ENCODE measurements at regions not wholly inside any gene's neighbourhood (a gene's known extent, or its start where the extent isn't known, plus 50 kb on each side); places are given as distances from the start of the nearest gene placed in this dataset.

- Mint-ChIP-seq H3K27ac (no peak overlapping the region), H3K4me1 (no peaks in the 10 kb centered on the region), H3K36me3 (no peaks in the 10 kb centered on the region), H3K4me3 (no peak overlapping the region), H3K9me3 (peaks cover 0 to 1% of the 10 kb centered on the region in 2 donors), H3K27me3 (no peaks in the 10 kb centered on the region)
- DNase-seq (no peak), ATAC-seq (replicated peaks) (no peak)
Measured at GRCh38 chr18:29547626-29548025, 1370.7 kb upstream of the CDH2 start.

DNA sequence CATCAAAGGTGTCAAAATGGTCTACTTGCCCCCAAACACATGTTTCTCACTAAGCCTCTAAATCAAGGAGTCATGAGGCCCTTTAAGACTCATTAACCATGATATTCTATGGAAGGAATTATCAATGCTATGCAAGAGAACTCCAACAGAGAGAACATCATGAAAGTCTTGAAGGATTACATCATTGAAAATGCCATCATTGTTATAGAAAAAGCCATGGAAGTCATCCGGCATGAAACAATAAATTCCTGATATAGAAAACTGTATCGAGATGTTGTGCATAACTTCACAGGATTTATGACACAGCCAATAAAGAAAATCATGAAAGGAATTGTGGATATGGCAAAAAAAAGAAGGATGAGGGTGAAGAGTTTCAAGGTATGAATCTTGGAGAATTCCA is 1363.6 kb upstream of the CDH2 start:
- no peaks in the 10 kb centered on the region for H3K4me1 Mint-ChIP-seq
- H3K9me3 Mint-ChIP-seq, result peaks cover 1 to 4% of the 10 kb centered on the region in 2 donors
- H3K27me3 Mint-ChIP-seq, result no peaks in the 10 kb centered on the region
- no peak overlapping the region for H3K4me3 Mint-ChIP-seq
- no peaks in the 10 kb centered on the region for H3K36me3 Mint-ChIP-seq
- ATAC-seq (replicated peaks) (no peak), DNase-seq (no peak)
- no peak overlapping the region for H3K27ac Mint-ChIP-seq

DNA sequence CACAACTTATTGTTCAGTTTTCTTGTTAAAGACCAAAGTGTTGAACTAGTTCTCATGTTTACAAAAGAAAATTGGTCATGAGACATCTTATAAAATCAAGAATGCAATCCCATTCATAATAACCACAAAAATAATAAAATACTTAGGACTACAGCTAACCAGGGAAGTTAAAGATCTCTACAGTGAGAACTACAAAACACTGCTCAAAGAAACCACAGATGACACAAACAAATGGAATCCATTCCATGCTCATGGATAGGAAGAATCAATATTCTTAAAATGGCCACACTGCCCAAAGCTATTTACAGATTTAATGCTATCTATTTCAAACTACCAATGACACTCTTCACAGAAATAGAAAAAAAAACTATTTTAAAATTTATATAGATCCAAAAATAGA is 1354.8 kb upstream of the CDH2 start:
- peaks cover 4 to 5% of the 10 kb centered on the region in 2 donors for H3K9me3 Mint-ChIP-seq
- H3K4me1 Mint-ChIP-seq, result no peaks in the 10 kb centered on the region
- ATAC-seq (replicated peaks) (no peak), DNase-seq (no peak)
- H3K36me3 Mint-ChIP-seq, result no peaks in the 10 kb centered on the region
- H3K4me3 Mint-ChIP-seq, result no peak overlapping the region
- no peaks in the 10 kb centered on the region for H3K27me3 Mint-ChIP-seq
- H3K27ac Mint-ChIP-seq, result no peak overlapping the region

GRCh38 chr18:29523371-29523770 is 1346.4 kb upstream of the CDH2 start:
- Mint-ChIP-seq H3K36me3 (no peaks in the 10 kb centered on the region), H3K27me3 (no peaks in the 10 kb centered on the region), H3K4me1 (no peaks in the 10 kb centered on the region), H3K4me3 (no peak overlapping the region), H3K9me3 (peaks cover 3 to 4% of the 10 kb centered on the region in 2 donors), H3K27ac (no peak overlapping the region)
- no peak for ATAC-seq (replicated peaks)
- no peak for DNase-seq

DNA sequence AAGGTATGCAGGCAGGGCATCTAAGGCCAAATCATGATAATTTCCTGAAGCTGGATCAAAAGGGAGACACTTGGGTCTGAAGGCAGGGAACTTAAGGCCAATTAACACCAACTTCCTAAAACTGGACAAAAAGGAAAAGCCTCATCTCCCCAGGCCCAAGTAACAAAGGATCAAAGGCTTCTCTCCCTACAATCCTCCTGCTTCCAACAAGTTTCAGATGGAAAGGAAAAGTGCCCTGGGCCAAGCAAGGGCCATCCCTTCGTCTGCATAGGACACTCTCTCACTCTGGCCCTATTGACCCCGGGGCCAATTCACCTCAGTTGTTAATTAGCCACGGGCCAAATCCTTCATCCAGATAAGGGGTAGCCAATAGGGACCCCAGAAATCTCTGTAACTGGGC is 1335.8 kb upstream of the CDH2 start:
- H3K9me3 Mint-ChIP-seq, result peaks cover 0 to 4% of the 10 kb centered on the region in 2 donors
- no peaks in the 10 kb centered on the region for H3K27me3 Mint-ChIP-seq
- H3K4me1 Mint-ChIP-seq, result no peaks in the 10 kb centered on the region
- H3K4me3 Mint-ChIP-seq, result no peak overlapping the region
- DNase-seq (no peak), ATAC-seq (replicated peaks) (no peak)
- H3K36me3 Mint-ChIP-seq, result no peaks in the 10 kb centered on the region
- H3K27ac Mint-ChIP-seq, result no peak overlapping the region

DNA sequence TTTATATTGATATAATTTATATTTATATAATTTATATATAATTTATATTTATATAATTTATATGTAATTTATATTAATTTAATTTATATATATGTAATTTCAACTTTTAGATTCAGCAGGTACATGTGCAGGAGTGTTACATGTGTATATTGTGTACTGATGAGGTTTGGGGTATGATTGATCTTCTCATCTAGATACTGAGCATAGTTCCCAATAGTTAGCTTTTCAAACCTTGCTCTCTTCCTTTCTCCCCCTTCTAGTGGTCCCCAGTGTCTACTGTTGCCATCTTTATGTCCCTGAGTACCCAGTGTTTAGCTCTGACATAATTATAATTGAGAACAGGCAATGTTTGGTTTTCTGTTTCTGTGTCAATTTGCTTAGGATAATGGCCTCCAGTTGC is 1335.3 kb upstream of the CDH2 start:
- Mint-ChIP-seq H3K36me3 (no peaks in the 10 kb centered on the region), H3K4me3 (no peak overlapping the region), H3K4me1 (no peaks in the 10 kb centered on the region), H3K9me3 (peaks cover 0 to 4% of the 10 kb centered on the region in 2 donors), H3K27me3 (no peaks in the 10 kb centered on the region), H3K27ac (no peak overlapping the region)
- DNase-seq (no peak), ATAC-seq (replicated peaks) (no peak)

DNA sequence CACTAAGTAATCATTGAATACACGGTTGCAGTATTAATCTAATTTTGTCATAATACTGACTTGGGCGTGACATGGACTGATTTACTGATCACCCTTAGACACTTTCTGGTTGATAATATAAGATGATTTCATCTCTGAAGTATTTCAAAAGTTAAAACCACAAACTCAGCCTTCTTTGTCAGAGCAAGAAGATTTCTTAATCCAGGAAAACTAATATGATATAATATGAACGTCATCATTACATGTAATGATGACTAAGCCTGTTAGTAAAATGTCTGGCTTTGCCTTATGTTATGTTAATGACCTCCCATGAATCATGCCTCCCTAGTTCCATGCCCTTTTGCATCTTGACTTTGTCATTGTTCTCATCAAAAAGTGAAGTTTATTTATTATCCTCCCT is 1325.0 kb upstream of the CDH2 start:
- peaks cover 1 to 6% of the 10 kb centered on the region in 2 donors for H3K9me3 Mint-ChIP-seq
- no peak for DNase-seq
- no peak overlapping the region for H3K4me3 Mint-ChIP-seq
- H3K27ac Mint-ChIP-seq, result no peak overlapping the region
- H3K4me1 Mint-ChIP-seq, result no peaks in the 10 kb centered on the region
- H3K36me3 Mint-ChIP-seq, result no peaks in the 10 kb centered on the region
- no peaks in the 10 kb centered on the region for H3K27me3 Mint-ChIP-seq
- ATAC-seq (replicated peaks), result no peak

DNA sequence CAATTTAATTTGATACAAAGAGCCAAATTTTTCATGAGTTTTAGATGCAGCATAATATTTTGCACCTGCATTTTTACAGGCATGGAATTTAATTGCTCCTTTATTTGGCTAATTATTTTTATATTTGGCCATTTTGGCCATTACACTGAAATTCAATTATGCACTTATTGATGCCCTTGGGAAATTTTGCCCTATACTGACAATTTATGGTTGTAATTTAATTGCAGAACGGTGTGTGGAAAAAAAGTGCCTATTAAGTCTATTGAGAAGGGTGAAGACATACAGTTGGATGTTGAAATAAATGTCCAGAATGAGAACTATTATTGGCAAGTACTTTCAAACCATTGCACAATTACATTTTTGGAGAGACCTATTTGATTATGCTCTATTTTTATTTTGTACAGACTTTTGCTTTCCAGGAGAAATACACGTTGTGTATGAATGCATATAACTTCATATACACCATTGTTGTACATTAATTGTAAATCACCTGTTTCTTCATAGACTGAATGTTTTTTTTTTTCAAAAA is 1319.3 kb upstream of the CDH2 start:
- ATAC-seq (replicated peaks) (no peak), DNase-seq (no peak)
- Mint-ChIP-seq H3K27ac (no peak overlapping the region), H3K4me1 (no peaks in the 10 kb centered on the region), H3K4me3 (no peak overlapping the region), H3K27me3 (no peaks in the 10 kb centered on the region), H3K9me3 (peaks cover 2 to 6% of the 10 kb centered on the region in 2 donors), H3K36me3 (no peaks in the 10 kb centered on the region)

- Mint-ChIP-seq H3K36me3 (no peaks in the 10 kb centered on the region), H3K4me1 (no peaks in the 10 kb centered on the region), H3K27me3 (no peaks in the 10 kb centered on the region), H3K9me3 (peaks cover 2 to 6% of the 10 kb centered on the region in 2 donors), H3K27ac (no peak overlapping the region), H3K4me3 (no peak overlapping the region)
- DNase-seq (no peak), ATAC-seq (replicated peaks) (no peak)
Measured at GRCh38 chr18:29494371-29494770, 1317.4 kb upstream of the CDH2 start.

- DNase-seq (no peak), ATAC-seq (replicated peaks) (no peak)
- Mint-ChIP-seq H3K27ac (no peak overlapping the region), H3K36me3 (no peaks in the 10 kb centered on the region), H3K9me3 (peaks cover 0 to 2% of the 10 kb centered on the region in 2 donors), H3K27me3 (no peaks in the 10 kb centered on the region), H3K4me3 (no peak overlapping the region), H3K4me1 (no peaks in the 10 kb centered on the region)
Measured at GRCh38 chr18:29491907-29492306, 1315.0 kb upstream of the CDH2 start.

DNA sequence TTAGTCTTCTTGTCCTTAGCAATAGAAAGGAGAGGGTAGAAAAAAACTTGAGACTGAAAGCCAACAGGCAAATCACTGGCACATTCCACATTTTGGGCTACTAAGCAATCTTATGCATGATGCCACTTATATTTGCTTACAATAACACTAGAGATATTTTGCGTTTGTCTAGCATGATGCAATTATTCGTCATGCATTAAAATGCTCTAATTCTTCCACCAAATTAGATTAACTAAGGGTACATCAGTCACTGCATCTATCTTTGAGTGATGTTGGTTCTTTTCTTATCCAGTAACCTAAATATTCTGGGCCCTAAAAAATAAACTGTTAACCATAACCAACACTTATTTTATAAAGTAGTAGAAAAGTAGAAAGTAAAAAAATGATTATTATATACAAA is 1311.7 kb upstream of the CDH2 start:
- Mint-ChIP-seq H3K4me3 (no peak overlapping the region), H3K36me3 (no peaks in the 10 kb centered on the region), H3K4me1 (no peaks in the 10 kb centered on the region), H3K27ac (no peak overlapping the region), H3K9me3 (peaks cover 0 to 2% of the 10 kb centered on the region in 2 donors), H3K27me3 (no peaks in the 10 kb centered on the region)
- ATAC-seq (replicated peaks) (no peak), DNase-seq (no peak)

- Mint-ChIP-seq H3K36me3 (no peaks in the 10 kb centered on the region), H3K27me3 (no peaks in the 10 kb centered on the region), H3K4me1 (no peaks in the 10 kb centered on the region), H3K9me3 (peaks cover 2 to 4% of the 10 kb centered on the region in 2 donors), H3K27ac (no peak overlapping the region), H3K4me3 (no peak overlapping the region)
- ATAC-seq (replicated peaks) (no peak), DNase-seq (no peak)
Measured at GRCh38 chr18:29465526-29465925, 1288.6 kb upstream of the CDH2 start.

DNA sequence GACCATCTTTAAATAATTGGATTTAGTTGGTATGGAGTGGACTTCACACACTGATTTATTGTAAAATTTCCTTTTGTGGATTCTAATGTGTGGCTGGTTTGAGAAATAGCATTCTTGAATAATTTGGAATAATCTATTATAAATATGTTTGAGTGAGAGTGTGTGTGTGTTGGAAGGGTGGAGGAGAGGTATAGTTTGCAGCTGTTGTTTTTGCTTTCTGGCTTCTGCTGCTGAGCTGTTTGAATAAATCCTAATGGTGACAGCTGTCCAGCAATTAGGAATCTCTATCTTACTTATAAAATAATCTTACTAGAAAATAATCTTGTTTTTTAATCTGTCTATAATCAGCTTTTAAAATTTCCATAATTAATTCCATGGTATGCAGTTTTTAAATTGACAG is 1283.0 kb upstream of the CDH2 start:
- Mint-ChIP-seq H3K4me1 (no peaks in the 10 kb centered on the region), H3K27ac (no peak overlapping the region), H3K4me3 (no peak overlapping the region), H3K36me3 (no peaks in the 10 kb centered on the region), H3K9me3 (no peaks in the 10 kb centered on the region), H3K27me3 (no peaks in the 10 kb centered on the region)
- no peak for DNase-seq
- no peak for ATAC-seq (replicated peaks)

GRCh38 chr18:29457316-29457889 is 1280.5 kb upstream of the CDH2 start:
- no peaks in the 10 kb centered on the region for H3K4me1 Mint-ChIP-seq
- no peak overlapping the region for H3K27ac Mint-ChIP-seq
- H3K4me3 Mint-ChIP-seq, result no peak overlapping the region
- no peak for ATAC-seq (replicated peaks)
- no peak for DNase-seq
- H3K27me3 Mint-ChIP-seq, result no peaks in the 10 kb centered on the region
- no peaks in the 10 kb centered on the region for H3K36me3 Mint-ChIP-seq
- H3K9me3 Mint-ChIP-seq, result no peaks in the 10 kb centered on the region

GRCh38 chr18:29449424-29449823 is 1272.5 kb upstream of the CDH2 start:
- DNase-seq (no peak), ATAC-seq (replicated peaks) (no peak)
- H3K27me3 Mint-ChIP-seq, result no peaks in the 10 kb centered on the region
- no peaks in the 10 kb centered on the region for H3K4me1 Mint-ChIP-seq
- no peak overlapping the region for H3K27ac Mint-ChIP-seq
- H3K4me3 Mint-ChIP-seq, result no peak overlapping the region
- H3K36me3 Mint-ChIP-seq, result no peaks in the 10 kb centered on the region
- no peaks in the 10 kb centered on the region for H3K9me3 Mint-ChIP-seq

GRCh38 chr18:29439398-29439797 is 1262.5 kb upstream of the CDH2 start:
- Mint-ChIP-seq H3K27me3 (no peaks in the 10 kb centered on the region), H3K4me1 (no peaks in the 10 kb centered on the region), H3K36me3 (no peaks in the 10 kb centered on the region), H3K4me3 (no peak overlapping the region), H3K27ac (no peak overlapping the region), H3K9me3 (peaks cover 0 to 11% of the 10 kb centered on the region in 2 donors)
- ATAC-seq (replicated peaks) (no peak), DNase-seq (no peak)
